ENCODE measurements at regions not wholly inside any gene's neighbourhood (a gene's known extent, or its start where the extent isn't known, plus 50 kb on each side); places are given as distances from the start of the nearest gene placed in this dataset.
"Not testable (repeated sequence)": the region's sequence is repeated elsewhere in the genome, so short reads cannot be mapped to it uniquely, and the experiment has no call there.

- Histone ChIP-seq H3K4me3 (ENCODE audit: low read depth, low read length) (no peak overlapping the region), H3K27me3 (ENCODE audit: control insufficient read depth, insufficient read depth, low read length) (no peaks in the 10 kb centered on the region), H3K36me3 (ENCODE audit: control insufficient read depth, insufficient read depth, low read length) (no peaks in the 10 kb centered on the region)
- DNase-seq (ENCODE audit: low read depth), result peak; percentile 95
- FAIRE-seq, result no peak
- TF ChIP-seq, protein P1, sequence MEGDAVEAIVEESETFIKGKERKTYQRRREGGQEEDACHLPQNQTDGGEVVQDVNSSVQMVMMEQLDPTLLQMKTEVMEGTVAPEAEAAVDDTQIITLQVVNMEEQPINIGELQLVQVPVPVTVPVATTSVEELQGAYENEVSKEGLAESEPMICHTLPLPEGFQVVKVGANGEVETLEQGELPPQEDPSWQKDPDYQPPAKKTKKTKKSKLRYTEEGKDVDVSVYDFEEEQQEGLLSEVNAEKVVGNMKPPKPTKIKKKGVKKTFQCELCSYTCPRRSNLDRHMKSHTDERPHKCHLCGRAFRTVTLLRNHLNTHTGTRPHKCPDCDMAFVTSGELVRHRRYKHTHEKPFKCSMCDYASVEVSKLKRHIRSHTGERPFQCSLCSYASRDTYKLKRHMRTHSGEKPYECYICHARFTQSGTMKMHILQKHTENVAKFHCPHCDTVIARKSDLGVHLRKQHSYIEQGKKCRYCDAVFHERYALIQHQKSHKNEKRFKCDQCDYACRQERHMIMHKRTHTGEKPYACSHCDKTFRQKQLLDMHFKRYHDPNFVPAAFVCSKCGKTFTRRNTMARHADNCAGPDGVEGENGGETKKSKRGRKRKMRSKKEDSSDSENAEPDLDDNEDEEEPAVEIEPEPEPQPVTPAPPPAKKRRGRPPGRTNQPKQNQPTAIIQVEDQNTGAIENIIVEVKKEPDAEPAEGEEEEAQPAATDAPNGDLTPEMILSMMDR (IDR thresholded peaks at IDR 0.05; ENCODE audit: insufficient read depth, low read length, severe bottlenecking), result no peak
Observed at GRCh38 chr18:76604935-76605240, 109.8 kb upstream of the ZNF516 start.

DNA sequence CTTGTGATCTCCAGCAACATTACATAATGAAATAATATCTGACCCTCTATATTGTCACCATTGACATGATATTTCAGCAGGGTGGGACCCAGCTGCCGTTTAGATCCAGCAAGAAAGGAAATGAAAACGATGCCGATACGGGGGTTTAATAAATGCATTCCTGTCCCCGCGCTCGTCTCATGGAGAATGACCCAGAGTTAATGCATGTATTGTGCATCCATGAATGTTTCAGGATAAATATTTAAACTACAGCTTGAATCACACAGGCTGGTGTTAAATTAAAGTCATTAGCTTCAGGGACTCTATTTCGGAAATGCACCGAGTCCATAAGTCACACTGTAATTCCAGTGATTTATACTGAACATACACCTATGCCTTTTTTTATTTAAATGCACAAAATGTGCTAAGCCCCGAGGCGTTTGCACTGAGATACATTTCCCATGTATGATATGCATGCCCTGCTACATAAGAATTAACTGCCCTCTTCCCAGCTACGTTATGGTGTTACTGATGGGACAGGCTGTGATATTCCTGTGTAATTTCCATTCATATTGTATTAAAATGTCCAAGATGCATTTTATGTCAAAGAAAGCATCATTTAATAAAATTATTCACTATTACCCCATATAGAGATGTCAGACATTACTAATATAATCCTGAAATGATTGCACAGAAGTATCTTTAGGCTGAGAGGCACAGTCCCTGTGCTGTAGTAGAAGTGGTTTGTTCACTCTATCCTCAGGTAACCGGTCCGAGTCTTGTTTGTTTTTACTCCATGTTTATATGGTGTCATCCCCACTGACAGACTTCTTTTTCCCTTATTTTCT is 109.3 kb upstream of the ZNF516 start:
- TF ChIP-seq, protein P1 (IDR thresholded peaks at IDR 0.05; ENCODE audit: insufficient read depth, low read length, severe bottlenecking), result no peak

GRCh38 chr18:76602191-76602590 is 107.1 kb upstream of the ZNF516 start:
- DNase-seq (ENCODE audit: low read depth), result no peak
- H3K36me3 ChIP-seq (ENCODE audit: control insufficient read depth, insufficient read depth, low read length), result no peaks in the 10 kb centered on the region
- H3K27me3 ChIP-seq (ENCODE audit: control insufficient read depth, insufficient read depth, low read length), result no peaks in the 10 kb centered on the region
- TF ChIP-seq, protein P1 (IDR thresholded peaks at IDR 0.05; ENCODE audit: insufficient read depth, low read length, severe bottlenecking), result no peak
- H3K4me3 ChIP-seq (ENCODE audit: low read depth, low read length), result no peak overlapping the region
- no peak for FAIRE-seq

More for the DNA sequence above, 109.3 kb upstream of the ZNF516 start:
- FAIRE-seq (no peak), DNase-seq (ENCODE audit: low read depth) (no peak)
- no peaks in the 10 kb centered on the region for H3K36me3 ChIP-seq (ENCODE audit: control insufficient read depth, insufficient read depth, low read length)
- no peaks in the 10 kb centered on the region for H3K27me3 ChIP-seq (ENCODE audit: control insufficient read depth, insufficient read depth, low read length)
- no peak overlapping the region for H3K4me3 ChIP-seq (ENCODE audit: low read depth, low read length)

- not testable (repeated sequence) for DNase-seq (ENCODE audit: low read depth); H3K27me3 ChIP-seq (ENCODE audit: control insufficient read depth, insufficient read depth, low read length); H3K36me3 ChIP-seq (ENCODE audit: control insufficient read depth, insufficient read depth, low read length); FAIRE-seq; H3K4me3 ChIP-seq (ENCODE audit: low read depth, low read length)
Observed at GRCh38 chr18:76600076-76600475, 105.0 kb upstream of the ZNF516 start.

GRCh38 chr18:76594966-76595365 is 99.9 kb upstream of the ZNF516 start:
- FAIRE-seq, result no peak
- no peak for DNase-seq (ENCODE audit: low read depth)
- TF ChIP-seq, protein P1 (IDR thresholded peaks at IDR 0.05; ENCODE audit: insufficient read depth, low read length, severe bottlenecking), result no peak
- Histone ChIP-seq H3K4me3 (ENCODE audit: low read depth, low read length) (no peak overlapping the region), H3K36me3 (ENCODE audit: control insufficient read depth, insufficient read depth, low read length) (no peaks in the 10 kb centered on the region), H3K27me3 (ENCODE audit: control insufficient read depth, insufficient read depth, low read length) (no peaks in the 10 kb centered on the region)

GRCh38 chr18:76593843-76594242 is 98.8 kb upstream of the ZNF516 start:
- DNase-seq (ENCODE audit: low read depth) (no peak), FAIRE-seq (no peak)
- Histone ChIP-seq H3K36me3 (ENCODE audit: control insufficient read depth, insufficient read depth, low read length) (no peaks in the 10 kb centered on the region), H3K4me3 (ENCODE audit: low read depth, low read length) (no peak overlapping the region), H3K27me3 (ENCODE audit: control insufficient read depth, insufficient read depth, low read length) (no peaks in the 10 kb centered on the region)
- TF ChIP-seq, protein P1 (IDR thresholded peaks at IDR 0.05; ENCODE audit: insufficient read depth, low read length, severe bottlenecking), result no peak
